HepG2 (cell line): ENCODE measurements at regions not wholly inside any gene's neighbourhood (a gene's known extent, or its start where the extent isn't known, plus 50 kb on each side); places are given as distances from the start of the nearest gene placed in this dataset.

Source experiments
- ATAC-seq: fragments of 200-7000 bp; cut with Tn5 transposase; 3 replicates; pipeline ENCODE4 v1.9.1; 2020; ENCODE audit warnings: mild to moderate bottlenecking, moderate library complexity
- BruUV-seq: library from RNA; stranded (reverse); fragments of 400-500 nt; replicated peaks from 2 replicates; lab custom pipeline; 2021; lab: Mats Ljungman, UMichigan
- CTCF ChIA-PET: fragments of 300-600 bp; formaldehyde crosslinking; extraction: SDS; loops from one replicate; lab custom pipeline; 2021; ENCODE audit warnings: low total read pairs, inconsistent platforms, low intra/inter-chr PET ratio; lab: Yijun Ruan, JAX
- POLR2A ChIA-PET: fragments of 350-600 bp; sonication (Branson Sonifier 250); formaldehyde crosslinking; loops from one replicate; lab custom pipeline; 2020; ENCODE audit warnings: antibody characterized with exemption, inconsistent platforms; lab: Yijun Ruan, JAX
- DNase-seq: peaks from one replicate; pipeline ENCODE4 v3.0.0-alpha.2; 2015; ENCODE audit warnings: low spot score
- FAIRE-seq: peaks from 3 replicates; lab custom pipeline; 2011; peaks lifted over from hg19 to GRCh38; lab: Jason Lieb, UNC
- H2AFZ ChIP-seq: one replicate; pipeline ENCODE4 v1.6.1; 2011; ENCODE audit warnings: low read length, inconsistent platforms
- H3K27ac ChIP-seq: fragments of 300-600 bp; 3 replicates; pipeline ENCODE4 v1.8.0; 2011; ENCODE audit warnings: mixed run types, mild to moderate bottlenecking, mixed read lengths, low read length, inconsistent platforms; ENCODE audit not compliant: insufficient read depth; ENCODE audit errors: extremely low read length
- H3K27me3 ChIP-seq, 2 experiments: fragments of 200-600 bp in 1 of 2; 2 replicates in 1 of 2; 3 replicates in 1 of 2; pipeline versions ENCODE4 v1.6.0 to v1.8.0; 2011; ENCODE audit warnings: low read length in 2 of 2, mild to moderate bottlenecking in 2 of 2, moderate library complexity in 2 of 2, inconsistent platforms in 1 of 2; ENCODE audit not compliant: insufficient read depth in 2 of 2, control insufficient read depth in 1 of 2
- H3K36me3 ChIP-seq, 2 experiments: fragments of 200-600 bp in 1 of 2; replicated peaks in 1 of 2; 2 replicates in 1 of 2; 3 replicates in 1 of 2; pipeline versions ENCODE4 v1.5.1 to v1.8.0; 2011; ENCODE audit warnings: low read length in 2 of 2, inconsistent platforms in 1 of 2; ENCODE audit not compliant: insufficient read depth in 2 of 2, control insufficient read depth in 1 of 2
- H3K4me1 ChIP-seq: 2 replicates; pipeline ENCODE4 v1.5.1; 2012; ENCODE audit warnings: low read length, inconsistent platforms; ENCODE audit not compliant: insufficient read depth
- H3K4me2 ChIP-seq: 2 replicates; pipeline ENCODE4 v1.6.0; 2011; ENCODE audit warnings: low read depth, low read length, inconsistent platforms
- H3K4me3 ChIP-seq, 3 experiments: fragments of 200-600 bp in 1 of 3; sonication (generic), shearing (Covaris generic) in 1 of 3; replicated peaks in 1 of 3; 2 replicates each; pipeline ENCODE4 v1.5.1; 2011 to 2016; ENCODE audit warnings: low read length in 3 of 3, inconsistent platforms in 2 of 3, low read depth in 2 of 3, mild to moderate bottlenecking in 2 of 3, control low read depth in 1 of 3, mixed read lengths in 1 of 3; ENCODE audit not compliant: insufficient read depth in 1 of 3
- H3K79me2 ChIP-seq: one replicate; pipeline ENCODE4 v1.6.1; 2011; ENCODE audit warnings: low read length, inconsistent platforms; ENCODE audit not compliant: insufficient read depth
- H3K9ac ChIP-seq: 2 replicates; pipeline ENCODE4 v1.6.0; 2011; ENCODE audit warnings: mild to moderate bottlenecking, low read depth, low read length, inconsistent platforms; ENCODE audit not compliant: insufficient read depth
- H3K9me3 ChIP-seq: 2 replicates; pipeline ENCODE4 v1.5.1; 2012; ENCODE audit warnings: mild to moderate bottlenecking, low read length
- H4K20me1 ChIP-seq: 2 replicates; pipeline ENCODE4 v1.6.0; 2011; ENCODE audit warnings: inconsistent platforms, mild to moderate bottlenecking, low read length, moderate library complexity; ENCODE audit not compliant: insufficient read depth
- GZF1 ChIP-seq: sonication (generic); formaldehyde crosslinking; IDR thresholded peaks from 2 replicates; pipeline ENCODE4 v1.5.1; 2020; ENCODE audit warnings: mild to moderate bottlenecking, missing genetic modification reagents
- HMG20A ChIP-seq: IDR thresholded peaks from 2 replicates; pipeline ENCODE4 v1.6.1; 2016; ENCODE audit warnings: borderline replicate concordance
- HOXA9 ChIP-seq: sonication (generic); formaldehyde crosslinking; IDR thresholded peaks from 2 replicates; pipeline ENCODE4 v1.8.1; 2022; ENCODE audit warnings: missing genetic modification reagents, mild to moderate bottlenecking, moderate library complexity, borderline replicate concordance
- MXD4 ChIP-seq: IDR thresholded peaks from 2 replicates; pipeline ENCODE4 v1.6.1; 2016; ENCODE audit warnings: mild to moderate bottlenecking, missing biosample characterization, missing genetic modification reagents
- POLR2G ChIP-seq: fragments of 200-400 bp; formaldehyde crosslinking; IDR thresholded peaks from 2 replicates; pipeline ENCODE4 v1.6.1; 2018; ENCODE audit warnings: mild to moderate bottlenecking, low read depth, low read length, moderate library complexity
- SIN3A ChIP-seq: IDR thresholded peaks from 2 replicates; pipeline ENCODE4 v1.6.1; 2011; ENCODE audit warnings: low read depth, mild to moderate bottlenecking, control low read depth, low read length, borderline replicate concordance
- TBX2 ChIP-seq: sonication (generic); formaldehyde crosslinking; IDR thresholded peaks from 2 replicates; pipeline ENCODE4 v1.5.0; 2020; ENCODE audit warnings: missing genetic modification reagents, mild to moderate bottlenecking, borderline replicate concordance
- ZNF253 ChIP-seq: sonication (generic); formaldehyde crosslinking; IDR thresholded peaks from 2 replicates; pipeline ENCODE4 v1.8.0; 2022; ENCODE audit warnings: mild to moderate bottlenecking, missing genetic modification reagents, borderline replicate concordance
- ZNF329 ChIP-seq: sonication (generic); formaldehyde crosslinking; IDR thresholded peaks from 2 replicates; pipeline ENCODE4 v1.9.0; 2021; ENCODE audit warnings: low read depth, mild to moderate bottlenecking, missing genetic modification reagents
- ZNF446 ChIP-seq: sonication (generic); formaldehyde crosslinking; IDR thresholded peaks from 2 replicates; pipeline ENCODE4 v1.5.0; 2020; ENCODE audit warnings: mild to moderate bottlenecking, missing genetic modification reagents
- ZNF552 ChIP-seq: sonication (generic); formaldehyde crosslinking; IDR thresholded peaks from 2 replicates; pipeline ENCODE4 v1.9.0; 2022; ENCODE audit warnings: missing genetic modification reagents, mild to moderate bottlenecking, borderline replicate concordance
- ZNF598 ChIP-seq: sonication (generic); formaldehyde crosslinking; IDR thresholded peaks from 2 replicates; pipeline ENCODE4 v1.5.1; 2020; ENCODE audit warnings: mild to moderate bottlenecking, missing genetic modification reagents, borderline replicate concordance
- ZSCAN21 ChIP-seq: sonication (generic); formaldehyde crosslinking; IDR thresholded peaks from 2 replicates; pipeline ENCODE4 v1.8.0; 2022; ENCODE audit warnings: mild to moderate bottlenecking, missing genetic modification reagents, moderate library complexity, borderline replicate concordance
- WGBS: methylation state at CpG from one replicate; pipeline ENCODE4 v1.1.6; 2017; ENCODE audit warnings: low lambda C conversion rate; 5-methylcytosine and 5-hydroxymethylcytosine counted together
- in situ Hi-C: cut with HindIII; loops from 2 replicates; pipeline ENCODE4 v1.10.0; 2017; ENCODE audit warnings: low pct_unique_long_range_greater_than_20kb; ENCODE audit not compliant: extremely low pct_ligation_motif_present
- intact Hi-C: fragments of 100-400 bp; cut with micrococcal nuclease; formaldehyde crosslinking; loops from one replicate; pipeline ENCODE4 v1.10.0; 2022; ENCODE audit not compliant: unreplicated experiment
- TF ChIP-seq, protein P1 (sequence below): sonication (generic); formaldehyde crosslinking; IDR thresholded peaks from 2 replicates; pipeline ENCODE4 v1.4.0; 2020; ENCODE audit warnings: missing genetic modification reagents
- TF ChIP-seq, protein P2 (sequence below): sonication (generic); formaldehyde crosslinking; IDR thresholded peaks from 2 replicates; pipeline ENCODE4 v1.4.0; 2020; ENCODE audit warnings: mild to moderate bottlenecking, missing genetic modification reagents
- TF ChIP-seq, protein P3 (sequence below): sonication (generic); formaldehyde crosslinking; IDR thresholded peaks from 2 replicates; pipeline ENCODE4 v1.4.0; 2020; ENCODE audit warnings: missing genetic modification reagents
- TF ChIP-seq, protein P4 (sequence below): sonication (generic); formaldehyde crosslinking; IDR thresholded peaks from 2 replicates; pipeline ENCODE4 v1.8.1; 2023; ENCODE audit warnings: missing genetic modification reagents, mild to moderate bottlenecking, borderline replicate concordance
- TF ChIP-seq, protein P5 (sequence below): sonication (generic); formaldehyde crosslinking; IDR thresholded peaks from 2 replicates; pipeline ENCODE4 v1.5.0; 2020; ENCODE audit warnings: missing genetic modification reagents
- TF ChIP-seq, protein P6 (sequence below): sonication (generic); formaldehyde crosslinking; IDR thresholded peaks from 2 replicates; pipeline ENCODE4 v1.8.1; 2022; ENCODE audit warnings: mild to moderate bottlenecking, missing genetic modification reagents
- TF ChIP-seq, protein P7 (sequence below): sonication (generic); formaldehyde crosslinking; IDR thresholded peaks from 2 replicates; pipeline ENCODE4 v1.5.1; 2020; ENCODE audit warnings: missing genetic modification reagents, mild to moderate bottlenecking, borderline replicate concordance

DNA sequence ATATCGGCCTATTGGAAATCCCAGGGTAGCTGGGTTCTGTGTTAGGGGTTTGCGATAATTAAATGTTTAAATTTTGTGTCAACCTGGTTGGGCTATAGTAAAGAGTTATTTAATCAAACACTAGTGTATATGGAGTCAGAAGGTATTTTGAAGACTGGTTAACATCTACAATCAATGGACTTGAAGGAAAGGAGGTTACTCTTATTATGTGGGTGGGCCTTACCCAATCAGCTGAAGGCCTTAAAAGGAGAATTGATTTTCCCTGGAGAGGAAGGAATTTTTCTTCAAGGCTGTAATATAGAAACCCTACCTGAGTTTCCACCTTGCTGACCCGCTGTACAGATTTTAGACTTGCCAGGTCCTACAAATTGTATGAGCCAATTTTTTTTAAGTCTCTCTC is 411.4 kb downstream of the IRX1 start:
- CTCF ChIA-PET: no interaction called here
- intact Hi-C loops (no loop called here), in situ Hi-C loops (no loop called here)
- TF ChIP-seq, protein P1, sequence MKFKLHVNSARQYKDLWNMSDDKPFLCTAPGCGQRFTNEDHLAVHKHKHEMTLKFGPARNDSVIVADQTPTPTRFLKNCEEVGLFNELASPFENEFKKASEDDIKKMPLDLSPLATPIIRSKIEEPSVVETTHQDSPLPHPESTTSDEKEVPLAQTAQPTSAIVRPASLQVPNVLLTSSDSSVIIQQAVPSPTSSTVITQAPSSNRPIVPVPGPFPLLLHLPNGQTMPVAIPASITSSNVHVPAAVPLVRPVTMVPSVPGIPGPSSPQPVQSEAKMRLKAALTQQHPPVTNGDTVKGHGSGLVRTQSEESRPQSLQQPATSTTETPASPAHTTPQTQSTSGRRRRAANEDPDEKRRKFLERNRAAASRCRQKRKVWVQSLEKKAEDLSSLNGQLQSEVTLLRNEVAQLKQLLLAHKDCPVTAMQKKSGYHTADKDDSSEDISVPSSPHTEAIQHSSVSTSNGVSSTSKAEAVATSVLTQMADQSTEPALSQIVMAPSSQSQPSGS: no peak
- no peak for TF ChIP-seq TBX2 (CRISPR knock-in tag)
- TF ChIP-seq ZNF446 (CRISPR knock-in tag): no peak
- no peak for TF ChIP-seq SIN3A
- TF ChIP-seq POLR2G: no peak
- TF ChIP-seq GZF1 (CRISPR knock-in tag): no peak
- TF ChIP-seq, protein P2, sequence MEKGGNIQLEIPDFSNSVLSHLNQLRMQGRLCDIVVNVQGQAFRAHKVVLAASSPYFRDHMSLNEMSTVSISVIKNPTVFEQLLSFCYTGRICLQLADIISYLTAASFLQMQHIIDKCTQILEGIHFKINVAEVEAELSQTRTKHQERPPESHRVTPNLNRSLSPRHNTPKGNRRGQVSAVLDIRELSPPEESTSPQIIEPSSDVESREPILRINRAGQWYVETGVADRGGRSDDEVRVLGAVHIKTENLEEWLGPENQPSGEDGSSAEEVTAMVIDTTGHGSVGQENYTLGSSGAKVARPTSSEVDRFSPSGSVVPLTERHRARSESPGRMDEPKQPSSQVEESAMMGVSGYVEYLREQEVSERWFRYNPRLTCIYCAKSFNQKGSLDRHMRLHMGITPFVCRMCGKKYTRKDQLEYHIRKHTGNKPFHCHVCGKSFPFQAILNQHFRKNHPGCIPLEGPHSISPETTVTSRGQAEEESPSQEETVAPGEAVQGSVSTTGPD: no peak
- TF ChIP-seq ZSCAN21 (CRISPR knock-in tag): no peak
- TF ChIP-seq HMG20A (CRISPR knock-in tag): no peak
- TF ChIP-seq ZNF598 (CRISPR knock-in tag): no peak
- no peak for TF ChIP-seq HOXA9 (CRISPR knock-in tag)
- TF ChIP-seq, protein P3, sequence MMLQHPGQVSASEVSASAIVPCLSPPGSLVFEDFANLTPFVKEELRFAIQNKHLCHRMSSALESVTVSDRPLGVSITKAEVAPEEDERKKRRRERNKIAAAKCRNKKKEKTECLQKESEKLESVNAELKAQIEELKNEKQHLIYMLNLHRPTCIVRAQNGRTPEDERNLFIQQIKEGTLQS (CRISPR knock-in tag): no peak
- TF ChIP-seq MXD4 (CRISPR knock-in tag): no peak
- no peak for TF ChIP-seq ZNF552 (CRISPR knock-in tag)
- no peak for TF ChIP-seq ZNF253 (CRISPR knock-in tag)
- TF ChIP-seq, protein P4, sequence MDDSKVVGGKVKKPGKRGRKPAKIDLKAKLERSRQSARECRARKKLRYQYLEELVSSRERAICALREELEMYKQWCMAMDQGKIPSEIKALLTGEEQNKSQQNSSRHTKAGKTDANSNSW (CRISPR knock-in tag): no peak
- TF ChIP-seq, protein P5, sequence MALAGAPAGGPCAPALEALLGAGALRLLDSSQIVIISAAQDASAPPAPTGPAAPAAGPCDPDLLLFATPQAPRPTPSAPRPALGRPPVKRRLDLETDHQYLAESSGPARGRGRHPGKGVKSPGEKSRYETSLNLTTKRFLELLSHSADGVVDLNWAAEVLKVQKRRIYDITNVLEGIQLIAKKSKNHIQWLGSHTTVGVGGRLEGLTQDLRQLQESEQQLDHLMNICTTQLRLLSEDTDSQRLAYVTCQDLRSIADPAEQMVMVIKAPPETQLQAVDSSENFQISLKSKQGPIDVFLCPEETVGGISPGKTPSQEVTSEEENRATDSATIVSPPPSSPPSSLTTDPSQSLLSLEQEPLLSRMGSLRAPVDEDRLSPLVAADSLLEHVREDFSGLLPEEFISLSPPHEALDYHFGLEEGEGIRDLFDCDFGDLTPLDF: no peak
- TF ChIP-seq ZNF329 (CRISPR knock-in tag): no peak
- TF ChIP-seq, protein P6, sequence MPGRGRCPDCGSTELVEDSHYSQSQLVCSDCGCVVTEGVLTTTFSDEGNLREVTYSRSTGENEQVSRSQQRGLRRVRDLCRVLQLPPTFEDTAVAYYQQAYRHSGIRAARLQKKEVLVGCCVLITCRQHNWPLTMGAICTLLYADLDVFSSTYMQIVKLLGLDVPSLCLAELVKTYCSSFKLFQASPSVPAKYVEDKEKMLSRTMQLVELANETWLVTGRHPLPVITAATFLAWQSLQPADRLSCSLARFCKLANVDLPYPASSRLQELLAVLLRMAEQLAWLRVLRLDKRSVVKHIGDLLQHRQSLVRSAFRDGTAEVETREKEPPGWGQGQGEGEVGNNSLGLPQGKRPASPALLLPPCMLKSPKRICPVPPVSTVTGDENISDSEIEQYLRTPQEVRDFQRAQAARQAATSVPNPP (CRISPR knock-in tag): no peak
- TF ChIP-seq, protein P7, sequence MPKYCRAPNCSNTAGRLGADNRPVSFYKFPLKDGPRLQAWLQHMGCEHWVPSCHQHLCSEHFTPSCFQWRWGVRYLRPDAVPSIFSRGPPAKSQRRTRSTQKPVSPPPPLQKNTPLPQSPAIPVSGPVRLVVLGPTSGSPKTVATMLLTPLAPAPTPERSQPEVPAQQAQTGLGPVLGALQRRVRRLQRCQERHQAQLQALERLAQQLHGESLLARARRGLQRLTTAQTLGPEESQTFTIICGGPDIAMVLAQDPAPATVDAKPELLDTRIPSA (CRISPR knock-in tag): no peak
- Histone ChIP-seq H3K79me2 (no peaks in the 10 kb centered on the region), H3K4me2 (no peak overlapping the region), H3K4me1 (no peaks in the 10 kb centered on the region), H3K36me3 (no peaks in the 10 kb centered on the region), H4K20me1 (no peaks in the 10 kb centered on the region), H3K9me3 (peaks cover 70% of the 10 kb centered on the region), H2AFZ (no peak overlapping the region), H3K27me3 (no peaks in the 10 kb centered on the region), H3K27ac (no peak overlapping the region), H3K4me3 (no peak overlapping the region), H3K9ac (no peak overlapping the region)
- no TSS peak for BruUV-seq
- FAIRE-seq (no peak), DNase-seq (no peak), ATAC-seq (no peak)
- WGBS: 21% methylated on average over 3 of the region's 3 CpGs
- POLR2A ChIA-PET: no interaction called here
